ENCODE measurements at regions not wholly inside any gene's neighbourhood (a gene's known extent, or its start where the extent isn't known, plus 50 kb on each side); places are given as distances from the start of the nearest gene placed in this dataset.
"Not testable (repeated sequence)": the region's sequence is repeated elsewhere in the genome, so short reads cannot be mapped to it uniquely, and the experiment has no call there.

DNA sequence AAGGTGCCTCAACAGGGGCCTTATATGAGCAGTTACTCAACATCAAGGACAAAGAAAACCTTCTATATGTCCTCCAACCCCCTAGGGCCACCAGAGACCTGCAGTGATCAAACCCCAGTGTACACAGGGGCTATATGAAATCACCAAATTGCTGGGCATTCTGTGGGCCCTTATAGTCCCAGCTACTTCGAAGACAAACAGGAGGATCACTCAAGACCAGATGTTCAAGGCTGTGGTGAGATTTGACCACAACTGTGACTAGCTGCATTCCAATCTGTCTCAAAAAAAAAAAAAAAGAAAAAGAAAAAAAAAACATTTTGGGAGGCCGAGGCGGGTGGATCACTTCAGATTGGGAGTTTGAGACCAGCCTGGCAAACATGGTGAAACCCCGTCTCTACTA is 51.0 kb upstream of the PRB2 start:
- no peak for TF ChIP-seq POLR2AphosphoS5 (IDR thresholded peaks at IDR 0.05; ENCODE audit: low read depth, low read length)
- no peak for TF ChIP-seq POLR2A (IDR thresholded peaks at IDR 0.05; ENCODE audit: low read depth, low read length)
- TF ChIP-seq TAF1 (IDR thresholded peaks at IDR 0.05; ENCODE audit: borderline replicate concordance, low read depth, low read length), result no peak
- no peak for FAIRE-seq
- DNase-seq (ENCODE audit: insufficient read length), result no peak

DNA sequence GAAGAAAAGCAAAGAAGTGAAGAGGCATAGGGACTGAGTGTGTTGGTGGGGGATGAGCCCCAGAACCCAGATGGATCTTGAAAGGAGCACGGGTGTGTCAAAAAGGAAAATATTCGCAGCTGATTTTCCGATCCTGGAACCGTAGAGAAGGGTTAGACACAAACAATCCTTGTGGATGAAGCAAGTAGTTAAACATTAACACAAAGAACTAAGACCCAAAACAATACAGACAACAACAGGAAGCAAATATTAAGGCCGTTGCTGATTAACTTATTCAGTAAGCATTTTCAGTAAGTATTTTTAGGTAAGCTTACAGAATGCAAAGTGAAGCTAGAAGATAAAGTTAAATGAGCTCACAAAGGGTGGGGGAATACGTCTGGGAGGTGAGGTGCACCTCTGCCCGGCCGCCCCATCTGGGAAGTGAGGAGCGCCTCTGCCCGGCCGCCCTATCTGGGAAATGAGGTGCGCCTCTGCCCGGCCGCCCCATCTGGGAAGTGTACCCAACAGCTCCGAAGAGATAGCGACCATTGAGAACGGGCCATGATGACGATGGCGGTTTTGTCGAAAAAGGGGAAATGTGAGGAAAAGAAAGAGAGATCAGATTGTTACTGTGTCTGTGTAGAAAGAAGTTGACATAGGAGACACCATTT is 62.8 kb upstream of the PRB2 start:
- TF ChIP-seq TAF1 (IDR thresholded peaks at IDR 0.05; ENCODE audit: borderline replicate concordance, low read depth, low read length), result no peak
- no peak for TF ChIP-seq POLR2A (IDR thresholded peaks at IDR 0.05; ENCODE audit: low read depth, low read length)
- TF ChIP-seq POLR2AphosphoS5 (IDR thresholded peaks at IDR 0.05; ENCODE audit: low read depth, low read length), result no peak
- FAIRE-seq, result no peak
- DNase-seq (ENCODE audit: insufficient read length), result no peak

DNA sequence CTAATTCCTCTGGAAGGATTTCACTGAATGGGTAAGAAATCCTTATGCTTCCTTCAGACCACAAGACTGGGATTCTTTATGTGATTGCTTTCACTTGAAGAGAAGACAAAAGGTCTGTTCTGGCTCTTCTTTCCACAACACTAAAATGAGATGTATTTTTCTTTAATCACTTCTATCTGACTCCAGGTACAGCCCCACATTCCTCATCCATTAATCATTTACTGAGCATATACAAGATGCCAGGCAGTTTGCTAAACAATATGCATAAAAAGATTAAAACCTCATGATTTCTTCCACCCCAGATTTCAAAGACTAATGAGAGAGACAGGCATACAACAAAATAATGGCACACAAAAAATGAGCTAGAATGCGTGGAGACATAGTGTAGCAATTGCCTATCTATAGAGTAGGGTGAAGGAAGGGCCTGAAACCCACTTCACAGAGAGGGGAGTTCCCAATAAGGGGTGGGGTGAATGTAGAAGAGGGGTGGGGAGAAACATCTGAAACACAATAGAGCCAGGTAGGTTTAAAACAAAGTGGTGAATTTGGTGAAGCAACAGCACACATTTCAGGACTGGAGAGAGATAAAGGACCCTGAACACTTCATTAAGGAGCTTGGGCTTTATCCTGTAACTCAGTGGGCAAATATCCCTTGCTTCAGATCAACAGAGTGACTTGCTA is 65.1 kb upstream of the PRB2 start:
- DNase-seq (ENCODE audit: insufficient read length) (no peak), FAIRE-seq (no peak)
- TF ChIP-seq POLR2A (IDR thresholded peaks at IDR 0.05; ENCODE audit: low read depth, low read length) (no peak), TAF1 (IDR thresholded peaks at IDR 0.05; ENCODE audit: borderline replicate concordance, low read depth, low read length) (no peak), POLR2AphosphoS5 (IDR thresholded peaks at IDR 0.05; ENCODE audit: low read depth, low read length) (no peak)

DNA sequence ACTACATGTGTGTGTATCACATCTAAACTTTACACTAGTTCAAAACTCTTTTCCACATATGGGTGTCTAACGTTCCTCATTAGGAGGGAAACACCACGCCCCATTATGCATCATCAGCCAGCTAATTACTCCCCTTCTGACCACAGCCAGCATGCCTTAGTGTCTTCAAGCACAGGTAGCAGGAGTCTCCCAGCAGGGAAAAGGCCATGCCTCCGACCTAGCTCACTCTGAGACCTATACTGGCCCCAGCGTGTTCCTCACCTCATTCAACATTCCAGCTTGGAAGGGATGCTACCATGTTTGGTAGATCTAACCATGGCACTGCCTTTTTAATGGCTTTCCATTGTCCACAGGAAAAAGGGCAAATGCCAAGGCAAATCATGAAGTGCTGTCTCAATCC is 66.1 kb upstream of the PRB2 start:
- DNase-seq (ENCODE audit: insufficient read length) (no peak), FAIRE-seq (no peak)
- TF ChIP-seq POLR2A (IDR thresholded peaks at IDR 0.05; ENCODE audit: low read depth, low read length) (no peak), TAF1 (IDR thresholded peaks at IDR 0.05; ENCODE audit: borderline replicate concordance, low read depth, low read length) (no peak), POLR2AphosphoS5 (IDR thresholded peaks at IDR 0.05; ENCODE audit: low read depth, low read length) (no peak)

DNA sequence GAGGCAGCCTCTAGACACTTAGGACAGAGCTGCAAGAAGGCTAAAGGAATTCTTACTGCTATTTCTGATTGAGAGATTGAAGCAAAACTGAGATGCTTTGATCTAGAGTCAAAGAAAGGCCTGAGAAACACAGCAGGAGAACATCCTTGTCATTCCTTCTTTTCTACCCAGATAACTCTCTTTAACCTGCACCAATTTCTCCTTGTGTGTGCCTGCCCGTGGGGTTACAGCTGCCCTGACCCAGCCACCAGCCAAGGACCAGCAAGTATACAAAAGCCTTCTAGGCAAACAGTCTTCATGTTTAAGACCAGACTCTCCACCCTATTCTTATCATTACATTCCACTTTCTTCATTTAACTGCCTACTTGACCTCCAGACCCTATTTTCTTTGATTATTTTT is 81.7 kb upstream of the PRB2 start:
- DNase-seq (ENCODE audit: insufficient read length), result no peak
- no peak for FAIRE-seq
- TF ChIP-seq POLR2AphosphoS5 (IDR thresholded peaks at IDR 0.05; ENCODE audit: low read depth, low read length), result no peak
- TF ChIP-seq POLR2A (IDR thresholded peaks at IDR 0.05; ENCODE audit: low read depth, low read length), result no peak
- no peak for TF ChIP-seq TAF1 (IDR thresholded peaks at IDR 0.05; ENCODE audit: borderline replicate concordance, low read depth, low read length)

DNA sequence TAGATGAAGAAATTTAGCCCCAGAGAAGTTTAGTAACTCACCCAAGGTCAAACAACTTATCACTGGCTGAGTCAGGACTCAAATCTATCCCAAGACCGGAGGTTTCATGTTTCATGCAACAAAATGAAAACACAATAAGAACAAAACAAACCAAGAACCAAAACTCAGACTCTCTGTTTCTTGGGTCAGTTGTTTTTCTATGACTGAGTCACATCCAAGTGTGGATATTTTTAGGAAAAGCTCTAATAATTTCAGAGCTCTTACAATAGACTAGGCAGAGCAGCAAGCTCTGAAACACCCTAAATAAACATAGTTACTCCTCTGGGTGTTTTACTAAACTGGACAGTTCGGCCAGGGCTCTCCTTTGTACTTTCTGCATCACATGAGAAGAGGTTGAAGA is 87.6 kb upstream of the PRB2 start:
- DNase-seq (ENCODE audit: insufficient read length) (no peak), FAIRE-seq (no peak)
- TF ChIP-seq POLR2A (IDR thresholded peaks at IDR 0.05; ENCODE audit: low read depth, low read length) (no peak), TAF1 (IDR thresholded peaks at IDR 0.05; ENCODE audit: borderline replicate concordance, low read depth, low read length) (no peak), POLR2AphosphoS5 (IDR thresholded peaks at IDR 0.05; ENCODE audit: low read depth, low read length) (no peak)

DNA sequence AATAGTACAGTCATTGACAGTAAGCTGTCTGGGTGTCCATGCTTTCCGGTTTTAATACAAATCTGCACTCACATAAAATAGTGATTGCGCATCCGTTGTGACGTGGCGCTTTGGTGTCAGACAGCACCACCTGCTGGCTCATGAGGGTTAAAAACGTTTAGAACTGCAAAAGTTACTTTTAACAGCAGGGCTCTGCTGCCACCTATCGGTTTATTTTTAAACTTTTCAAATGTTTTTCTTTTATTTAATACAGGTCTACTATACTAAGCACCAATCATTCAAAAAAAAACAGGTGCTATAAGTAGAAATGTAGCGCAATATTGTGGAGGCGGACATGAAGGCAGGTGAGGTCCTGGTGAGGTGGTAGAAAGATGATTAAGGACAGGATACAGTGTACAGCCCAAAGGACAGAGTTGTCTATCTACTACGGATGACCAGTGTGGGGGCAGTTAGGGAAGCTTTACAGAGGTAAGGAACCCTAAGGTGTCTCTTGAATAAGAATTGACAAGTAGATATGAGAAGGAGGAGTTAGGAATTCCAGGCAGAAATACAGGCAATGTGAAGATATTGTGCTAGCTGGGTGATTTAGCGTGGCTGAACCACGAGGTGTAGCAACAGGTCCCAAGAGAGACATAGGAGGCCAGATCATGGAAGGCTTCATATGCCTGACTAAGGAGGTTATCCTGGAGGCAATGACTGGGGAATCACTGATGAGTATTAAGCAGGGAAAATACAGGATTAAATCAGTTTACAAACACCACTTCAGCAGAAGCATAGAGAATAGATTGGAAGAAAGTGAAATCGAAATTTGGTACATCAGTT is 91.5 kb upstream of the PRB2 start:
- TF ChIP-seq TAF1 (IDR thresholded peaks at IDR 0.05; ENCODE audit: borderline replicate concordance, low read depth, low read length) (no peak), POLR2A (IDR thresholded peaks at IDR 0.05; ENCODE audit: low read depth, low read length) (no peak), POLR2AphosphoS5 (IDR thresholded peaks at IDR 0.05; ENCODE audit: low read depth, low read length) (no peak)
- no peak for DNase-seq (ENCODE audit: insufficient read length)
- peak; percentile 95 for FAIRE-seq

DNA sequence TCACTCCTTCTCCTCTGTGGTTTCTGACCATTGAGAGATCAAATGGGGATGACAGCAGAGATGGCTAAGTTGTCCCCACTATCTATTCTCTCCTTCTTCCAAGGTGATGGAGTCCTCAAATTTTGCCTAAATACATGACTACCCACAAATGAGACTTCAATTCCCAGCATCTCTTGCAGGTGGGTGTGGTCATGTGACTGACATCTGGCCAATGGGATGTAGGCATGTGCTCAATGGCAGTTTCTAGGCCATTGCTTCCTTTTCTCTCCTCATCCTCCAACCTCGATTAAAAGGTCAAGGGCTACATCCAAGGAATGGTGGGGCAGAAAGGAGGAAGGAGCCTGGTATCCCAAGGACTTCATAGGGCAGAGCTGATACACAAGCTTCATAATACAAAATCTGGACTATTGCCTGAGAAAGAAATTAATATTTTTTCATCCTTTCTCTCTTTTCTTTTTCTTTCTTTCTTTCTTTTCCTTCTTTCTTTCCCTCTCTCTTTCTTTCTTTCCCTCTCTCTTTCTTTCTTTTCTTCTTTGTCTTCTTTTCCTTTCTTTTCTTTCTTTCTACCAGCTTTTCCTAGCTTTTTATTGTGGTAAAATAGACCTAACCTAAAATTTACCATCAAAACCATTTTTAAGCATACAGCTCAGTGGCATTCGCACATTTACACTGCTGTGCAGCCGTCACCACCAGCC is 100.9 kb upstream of the PRB2 start:
- TF ChIP-seq POLR2AphosphoS5 (IDR thresholded peaks at IDR 0.05; ENCODE audit: low read depth, low read length), result no peak
- no peak for TF ChIP-seq TAF1 (IDR thresholded peaks at IDR 0.05; ENCODE audit: borderline replicate concordance, low read depth, low read length)
- TF ChIP-seq POLR2A (IDR thresholded peaks at IDR 0.05; ENCODE audit: low read depth, low read length), result no peak
- DNase-seq (ENCODE audit: insufficient read length) (no peak), FAIRE-seq (no peak)

DNA sequence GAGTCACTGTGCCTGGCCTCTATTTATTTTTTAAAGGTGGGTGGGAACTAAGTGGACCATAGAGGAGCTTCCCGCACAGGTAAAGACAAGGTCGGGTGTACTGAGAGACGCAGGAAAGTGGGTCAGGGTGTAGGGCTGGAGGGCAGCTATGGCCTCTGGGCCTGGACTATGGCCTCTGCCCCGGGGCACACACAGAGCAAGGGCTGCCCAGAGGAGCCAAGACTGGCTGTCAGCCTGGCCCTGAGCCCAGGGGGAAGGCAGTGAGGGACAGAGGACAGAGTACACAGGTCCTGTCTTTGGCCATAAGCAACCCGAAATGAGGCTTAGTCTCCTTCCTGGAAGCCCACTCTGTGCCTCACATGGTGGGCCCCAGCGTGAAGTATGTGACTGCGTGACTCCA is 102.1 kb upstream of the PRB2 start:
- DNase-seq (ENCODE audit: insufficient read length), result no peak
- FAIRE-seq, result no peak
- TF ChIP-seq TAF1 (IDR thresholded peaks at IDR 0.05; ENCODE audit: borderline replicate concordance, low read depth, low read length), result no peak
- TF ChIP-seq POLR2A (IDR thresholded peaks at IDR 0.05; ENCODE audit: low read depth, low read length), result no peak
- TF ChIP-seq POLR2AphosphoS5 (IDR thresholded peaks at IDR 0.05; ENCODE audit: low read depth, low read length), result no peak

DNA sequence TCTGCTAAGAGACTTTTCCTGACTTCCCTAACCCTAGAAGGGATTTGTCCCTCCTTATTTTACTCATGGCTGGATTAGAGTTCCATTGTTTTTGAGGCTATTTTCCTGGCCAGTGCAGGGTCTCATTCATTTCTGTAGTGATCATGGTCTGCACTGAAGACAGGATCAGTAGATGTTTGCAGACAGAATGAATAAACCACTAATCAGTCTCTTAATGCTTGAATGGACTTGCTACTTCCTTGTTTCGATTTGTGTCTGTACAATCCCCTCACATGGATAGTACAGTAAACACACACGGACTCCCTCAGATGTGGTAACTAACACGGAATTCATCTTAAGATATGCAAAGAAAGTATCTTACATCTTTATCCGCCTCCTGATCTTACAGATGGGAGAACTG is 102.6 kb upstream of the PRB2 start:
- TF ChIP-seq TAF1 (IDR thresholded peaks at IDR 0.05; ENCODE audit: borderline replicate concordance, low read depth, low read length) (no peak), POLR2A (IDR thresholded peaks at IDR 0.05; ENCODE audit: low read depth, low read length) (no peak), POLR2AphosphoS5 (IDR thresholded peaks at IDR 0.05; ENCODE audit: low read depth, low read length) (no peak)
- peak; percentile 67 for FAIRE-seq
- DNase-seq (ENCODE audit: insufficient read length), result no peak

DNA sequence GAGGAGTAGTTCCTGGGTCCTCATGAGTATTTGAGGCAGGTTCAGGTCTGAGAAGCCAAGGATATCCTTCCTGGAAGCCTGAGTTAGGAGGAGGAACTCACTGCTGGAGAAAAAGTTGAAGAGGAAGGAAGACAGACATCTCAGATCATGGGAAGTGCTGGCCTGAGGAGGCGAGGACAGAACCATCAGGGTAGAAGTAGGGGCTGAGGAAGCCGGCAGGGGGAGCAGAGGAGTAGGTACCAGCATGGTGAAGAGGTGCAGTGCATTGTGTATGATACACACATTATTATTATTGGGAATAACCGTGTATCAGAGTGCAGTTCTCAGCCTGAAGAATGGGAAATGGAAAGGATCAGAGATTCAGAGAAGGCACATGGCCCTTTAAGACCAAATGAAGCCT is 103.2 kb upstream of the PRB2 start:
- DNase-seq (ENCODE audit: insufficient read length); FAIRE-seq: not testable (repeated sequence)
